ENCODE measurements at regions not wholly inside any gene's neighbourhood (a gene's known extent, or its start where the extent isn't known, plus 50 kb on each side); places are given as distances from the start of the nearest gene placed in this dataset.

- no peak overlapping the region for H3K27ac ChIP-seq (ENCODE audit: low read depth, low read length)
Observed at GRCh38 chr2:192267484-192267883, 72.8 kb upstream of the TMEFF2 start.

More at GRCh38 chr2:192267484-192267883, 72.8 kb upstream of the TMEFF2 start:
- Histone ChIP-seq H3K9me3 (ENCODE audit: insufficient read depth in 2 of 2, low read depth in 1 of 2, low read length in 1 of 2) (no peaks in the 10 kb centered on the region), H4K5ac (ENCODE audit: insufficient read length, low read depth, low read length) (no peak overlapping the region), H3K4ac (replicated peaks; ENCODE audit: insufficient read length, low read depth, low read length) (no peak overlapping the region), H2BK15ac (ENCODE audit: low read length) (no peak overlapping the region), H4K20me1 (replicated peaks in 1 of 2; ENCODE audit: control insufficient read depth in 1 of 2, insufficient read depth in 2 of 2, low read length in 2 of 2) (no peaks in the 10 kb centered on the region), H4K8ac (ENCODE audit: extremely low read depth, insufficient read depth, low read length) (no peak overlapping the region), H3K23me2 (ENCODE audit: low read depth, low read length) (no peaks in the 10 kb centered on the region), H3K56ac (replicated peaks; ENCODE audit: insufficient read length, low read depth, low read length) (no peak overlapping the region), H2BK5ac (ENCODE audit: low read depth, low read length) (no peak overlapping the region), H3K9ac (replicated peaks in 1 of 4; ENCODE audit: extremely low read depth in 1 of 4, low read depth in 3 of 4, low read length in 3 of 4) (no peak overlapping the region), H3K4me1 (replicated peaks in 1 of 4; ENCODE audit: control insufficient read depth in 3 of 4, insufficient read depth in 4 of 4, low read length in 3 of 4) (no peaks in the 10 kb centered on the region), H4K91ac (replicated peaks; ENCODE audit: insufficient read length, low read length) (no peak overlapping the region), H2AFZ (ENCODE audit: low read length) (no peak overlapping the region), H3K36me3 (ENCODE audit: control insufficient read depth in 2 of 4, insufficient read depth in 4 of 4, low read length in 3 of 4) (no peaks in the 10 kb centered on the region), H3K79me1 (ENCODE audit: low read depth, low read length) (no peaks in the 10 kb centered on the region), H3K14ac (ENCODE audit: insufficient read length) (no peak overlapping the region), H3K23ac (ENCODE audit: insufficient read length) (no peak overlapping the region), H2BK20ac (ENCODE audit: low read length) (no peak overlapping the region), H3K18ac (ENCODE audit: extremely low read depth, low read length) (no peak overlapping the region), H3K4me3 (ENCODE audit: extremely low read depth in 1 of 4, insufficient read depth in 2 of 4, low read depth in 3 of 4, low read length in 4 of 4) (no peak overlapping the region), H3K27me3 (replicated peaks in 1 of 4; ENCODE audit: control insufficient read depth in 3 of 4, extremely low read depth in 1 of 4, insufficient read depth in 3 of 4, low read length in 3 of 4) (no peaks in the 10 kb centered on the region), H2BK12ac (ENCODE audit: low read depth, low read length) (no peak overlapping the region), H2BK120ac (replicated peaks; ENCODE audit: low read depth, low read length) (no peak overlapping the region), H3K4me2 (ENCODE audit: insufficient read depth in 1 of 2, low read depth in 2 of 2, low read length in 2 of 2) (no peak overlapping the region), H3K79me2 (ENCODE audit: control insufficient read depth in 1 of 2, insufficient read depth in 2 of 2, low read length in 2 of 2) (no peaks in the 10 kb centered on the region), H2AK5ac (ENCODE audit: low read depth, low read length) (no peak overlapping the region)
- TF ChIP-seq BRCA1 (IDR thresholded peaks at IDR 0.05; ENCODE audit: low read depth, low read length): no peak
- no peak for TF ChIP-seq ASH2L (IDR thresholded peaks at IDR 0.05; ENCODE audit: low read length)
- TF ChIP-seq CBX8 (IDR thresholded peaks at IDR 0.05; ENCODE audit: borderline replicate concordance, low read depth, low read length): no peak
- no peak for TF ChIP-seq CHD1 (IDR thresholded peaks at IDR 0.05; ENCODE audit: low read depth, low read length)
- TF ChIP-seq KDM5A (IDR thresholded peaks at IDR 0.05; ENCODE audit: low read length): no peak
- no peak for TF ChIP-seq HDAC6 (IDR thresholded peaks at IDR 0.05; ENCODE audit: low read depth, low read length)
- TF ChIP-seq RFX5 (IDR thresholded peaks at IDR 0.05; ENCODE audit: borderline replicate concordance, low read depth, low read length): no peak
- no peak for TF ChIP-seq SP4 (IDR thresholded peaks at IDR 0.05; ENCODE audit: low read length)
- TF ChIP-seq EP300 (IDR thresholded peaks at IDR 0.05; ENCODE audit: borderline replicate concordance in 1 of 2, low read depth in 2 of 2, low read length in 2 of 2): no peak
- ChIA-PET CTCF (ENCODE audit: partially characterized antibody) (interaction anchor here (1.1 kb wide), 1 partner anchor 10 kb away, joined by 3 read pairs; no protein-coding TSS in a partner anchor), POLR2A (ENCODE audit: partially characterized antibody) (no interaction called here)
- DNase-seq (ENCODE audit: low read depth in 1 of 2, low spot score in 2 of 2) (no peak), FAIRE-seq (no peak)
